ENCODE measurements at regions not wholly inside any gene's neighbourhood (a gene's known extent, or its start where the extent isn't known, plus 50 kb on each side); places are given as distances from the start of the nearest gene placed in this dataset.

DNA sequence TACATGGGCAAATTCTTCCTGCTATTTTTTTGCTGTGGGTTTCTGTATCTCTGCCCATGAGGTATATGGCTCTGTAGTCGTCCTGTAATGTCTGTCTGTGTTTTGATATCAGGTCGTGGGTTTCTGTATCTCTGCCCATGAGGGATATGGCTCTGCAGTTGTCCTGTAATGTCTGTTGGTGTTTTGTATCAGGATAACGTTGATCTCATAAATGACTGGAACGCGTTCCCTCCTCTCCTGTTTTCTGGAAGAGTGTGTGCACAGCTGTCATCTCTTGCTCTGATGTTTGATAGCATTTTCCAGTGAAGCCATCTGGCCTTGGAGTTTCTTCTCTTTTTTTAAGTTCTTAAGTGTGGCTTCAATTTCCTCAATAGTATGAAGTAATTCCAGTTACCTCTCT is 57.2 kb downstream of the SOX1 start:
- peak; percentile 45 for ATAC-seq
- intact Hi-C loops (cut with DNase I, micrococcal nuclease) = no loop called here
- no peak for DNase-seq

DNA sequence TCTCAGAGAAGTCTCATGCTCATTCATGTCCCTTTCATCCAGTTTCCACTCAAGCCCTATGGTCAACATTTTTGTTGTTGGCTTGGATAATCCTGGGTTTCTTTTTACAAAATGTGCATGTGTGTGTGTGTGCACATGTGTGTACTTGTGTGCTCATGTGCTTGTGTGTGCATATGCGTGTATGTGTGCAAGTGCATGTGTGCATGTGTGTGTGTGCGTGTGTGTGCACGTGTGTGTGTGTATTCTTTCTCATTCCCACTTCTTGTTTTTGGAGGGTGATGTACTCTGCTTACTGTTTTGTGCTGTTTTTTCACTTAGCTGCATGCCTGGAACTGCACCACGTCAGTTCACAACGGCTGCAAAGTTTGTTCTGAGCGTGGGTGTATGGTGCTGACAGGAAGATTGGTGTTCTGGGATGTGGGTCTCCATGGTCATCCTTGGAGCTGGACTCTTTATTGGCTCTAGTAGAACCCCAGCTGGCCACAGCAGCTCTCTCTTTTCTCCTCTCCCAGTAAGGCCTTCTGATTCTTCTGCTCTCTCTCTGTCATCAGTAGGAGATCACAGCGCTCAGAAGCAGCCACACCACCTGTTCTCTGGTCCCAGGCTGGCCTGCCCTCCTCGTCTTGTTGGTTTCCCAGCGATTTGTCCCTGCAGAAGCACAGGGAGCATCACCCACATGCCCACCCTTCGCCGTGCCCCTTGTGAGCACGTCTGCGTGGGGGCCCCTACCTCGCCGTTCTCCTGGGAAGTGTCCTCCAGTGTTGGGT is 60.8 kb downstream of the SOX1 start:
- DNase-seq (no peak), ATAC-seq (no peak)
- intact Hi-C loops (cut with DNase I, micrococcal nuclease) = no loop called here

DNA sequence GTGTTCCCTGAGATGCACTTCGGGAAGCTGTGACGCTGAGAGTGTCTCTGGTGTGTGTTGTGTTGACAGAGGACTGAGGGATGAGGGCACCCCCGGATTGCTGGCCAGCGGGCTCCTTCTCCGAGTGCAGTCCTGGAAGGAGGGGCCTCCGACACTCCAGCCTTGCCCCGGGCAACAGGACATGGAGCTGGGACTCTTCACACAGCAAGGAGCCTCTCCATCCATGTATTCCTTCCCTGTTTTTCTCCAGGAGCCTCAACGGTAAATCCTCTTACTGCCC is 61.3 kb downstream of the SOX1 start:
- DNase-seq = no peak
- ATAC-seq = no peak
- intact Hi-C loops (cut with DNase I, micrococcal nuclease) = no loop called here

DNA sequence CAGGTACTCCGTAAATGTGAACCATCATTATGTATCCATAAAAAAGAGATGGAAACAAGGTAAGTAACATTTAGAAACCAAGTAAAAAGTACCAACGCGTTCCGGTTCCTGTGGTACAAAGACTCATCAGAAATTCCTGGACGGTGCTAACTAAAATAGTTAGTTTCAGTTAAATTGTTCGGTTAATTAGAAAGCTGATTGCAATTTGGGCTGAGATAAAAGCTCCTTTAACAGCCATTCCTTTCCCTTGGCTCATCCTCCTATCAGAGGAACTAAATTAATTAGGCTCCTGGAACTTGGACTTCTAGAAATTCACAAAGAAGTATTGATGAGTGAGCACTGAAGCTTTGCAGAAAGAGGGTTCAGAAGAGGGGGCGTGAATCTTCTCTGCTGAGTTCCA is 63.5 kb downstream of the SOX1 start:
- no peak for ATAC-seq
- intact Hi-C loops (cut with DNase I, micrococcal nuclease) = no loop called here

DNA sequence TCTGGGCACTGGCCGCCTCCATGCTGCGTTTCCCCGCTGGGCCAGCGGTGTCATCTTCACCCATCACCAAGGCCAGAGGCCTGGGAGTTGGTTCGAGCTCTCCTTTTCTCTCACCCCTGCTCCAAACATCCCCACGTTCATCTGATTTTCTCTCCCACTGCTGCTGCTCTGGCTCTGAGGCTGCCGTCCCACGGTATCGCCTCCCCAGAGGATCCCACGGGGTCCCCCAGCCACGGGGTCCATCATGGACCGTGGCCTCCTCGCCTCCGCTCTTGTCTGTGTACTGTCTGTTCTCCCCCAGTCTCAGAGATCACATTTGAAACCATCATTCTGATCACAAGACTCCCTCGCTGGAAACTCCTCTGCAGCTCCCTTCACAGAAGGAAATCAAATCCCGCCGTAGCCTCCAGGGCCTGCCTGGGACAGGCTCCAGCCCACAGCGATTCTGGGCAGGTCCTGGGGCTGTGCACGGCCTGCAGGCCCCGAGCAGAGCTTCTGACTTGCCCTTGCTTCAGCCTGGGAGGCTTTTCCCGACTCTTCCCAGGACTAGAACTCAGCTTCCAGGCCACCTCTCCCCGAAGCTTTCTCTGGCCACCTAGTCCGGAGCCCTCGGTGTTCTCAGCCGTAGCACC is 64.2 kb downstream of the SOX1 start:
- DNase-seq (no peak), ATAC-seq (no peak)
- intact Hi-C loops (cut with DNase I, micrococcal nuclease) = no loop called here

More for the DNA sequence above, 63.5 kb downstream of the SOX1 start:
- no peak for DNase-seq

DNA sequence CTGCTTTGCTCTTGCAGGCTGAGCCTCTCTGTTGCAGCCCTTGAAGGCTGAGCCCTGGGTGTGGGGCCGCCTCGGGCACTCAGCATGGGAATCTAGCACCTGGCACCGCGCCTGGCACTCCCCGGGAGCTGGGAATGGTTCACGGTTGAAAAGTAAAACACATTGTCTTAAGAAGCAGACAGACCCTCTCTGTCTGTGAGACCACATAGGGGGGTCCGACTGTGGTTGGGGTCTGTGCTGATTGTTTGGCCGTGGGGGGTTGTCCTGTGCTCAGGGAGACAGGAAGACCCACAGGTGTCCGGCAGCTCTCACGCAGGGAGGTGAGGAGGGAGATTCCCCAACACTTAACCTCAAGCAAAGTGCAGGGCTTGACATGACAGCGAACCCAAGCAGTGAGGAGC is 64.8 kb downstream of the SOX1 start:
- peak in 1 of 2 donors; percentile 78 for DNase-seq
- peak; percentile 74 for ATAC-seq
- intact Hi-C loops (cut with DNase I, micrococcal nuclease) = no loop called here

DNA sequence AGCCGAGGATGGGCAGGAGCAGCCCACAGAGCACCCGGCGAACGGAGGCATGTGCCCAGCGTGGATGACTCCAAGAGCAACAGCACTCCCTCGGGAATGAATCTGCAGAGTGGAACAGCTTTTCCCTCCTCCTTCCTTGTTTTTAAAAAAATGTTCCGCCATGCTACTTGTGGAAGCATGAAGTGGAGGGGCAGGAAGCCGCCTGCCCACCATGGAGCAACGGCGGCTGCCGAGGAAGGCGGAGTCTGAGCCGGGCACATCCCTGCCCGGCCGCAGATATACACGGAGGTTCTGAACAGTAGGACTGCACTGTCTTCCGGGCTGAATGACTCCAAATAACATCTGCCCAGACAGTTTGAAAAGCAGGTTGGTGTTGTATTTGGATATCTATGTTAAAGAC is 65.2 kb downstream of the SOX1 start:
- DNase-seq = no peak
- no peak for ATAC-seq
- intact Hi-C loops (cut with DNase I, micrococcal nuclease) = no loop called here

DNA sequence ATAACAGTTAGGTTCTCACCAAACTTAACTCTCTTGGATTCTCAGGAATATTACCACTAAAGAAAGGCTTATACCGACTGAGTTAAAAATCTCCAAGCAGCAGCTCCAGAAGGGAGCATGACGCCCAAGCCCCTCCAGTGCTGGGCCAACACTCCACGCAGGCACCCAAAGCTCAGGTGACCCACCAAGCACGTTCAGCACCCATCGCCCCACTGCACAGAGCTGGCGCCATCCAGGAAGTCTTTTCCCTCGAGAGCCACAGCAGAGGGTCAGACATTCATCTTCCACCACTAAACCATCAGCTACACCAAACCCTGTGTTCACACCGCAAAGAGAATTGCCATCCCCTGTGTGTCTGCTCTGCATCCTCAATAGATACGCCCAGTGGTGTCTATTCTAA is 65.7 kb downstream of the SOX1 start:
- intact Hi-C loops (cut with DNase I, micrococcal nuclease) = no loop called here
- DNase-seq (no peak), ATAC-seq (no peak)

DNA sequence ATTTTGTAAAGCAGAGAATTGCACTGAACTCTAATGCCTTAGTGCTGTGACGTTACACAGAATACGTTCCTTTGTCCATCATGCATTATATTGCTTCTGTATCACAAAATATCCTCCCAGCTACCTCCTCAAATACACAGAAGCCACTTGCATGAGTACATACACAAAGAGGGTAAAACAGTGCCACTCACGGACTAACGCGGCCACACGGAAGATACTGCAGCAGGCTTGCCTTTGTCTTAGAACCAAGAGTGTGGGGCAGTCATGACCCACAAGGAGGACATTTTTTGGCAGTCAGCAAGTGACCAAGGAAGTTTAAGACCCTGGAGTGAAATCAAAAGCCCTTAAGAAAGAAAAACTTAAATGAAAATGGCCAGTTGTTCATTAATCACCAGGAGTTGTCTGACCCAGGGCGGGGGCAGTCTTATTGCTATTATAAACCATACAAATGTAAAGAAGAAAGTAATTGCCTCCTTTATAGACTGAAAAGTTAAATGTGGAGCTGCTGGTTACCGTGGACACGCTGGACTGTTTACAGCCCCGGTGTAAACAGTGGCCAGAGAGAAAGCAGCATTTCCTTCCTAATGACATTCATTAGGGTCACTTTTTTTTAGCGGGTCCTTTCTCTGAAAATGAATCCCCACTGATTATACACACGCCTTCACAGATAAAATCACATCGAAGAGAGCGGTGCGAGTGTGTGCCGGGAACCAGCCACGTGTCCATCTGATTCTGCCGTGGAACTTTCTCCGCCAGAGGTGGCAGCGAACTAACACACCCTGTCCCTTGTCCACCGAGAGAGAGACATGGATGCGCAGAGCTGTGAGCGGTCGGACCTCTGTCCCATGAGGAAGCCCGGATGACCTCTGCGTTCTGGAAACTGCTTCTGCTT is 66.8 kb downstream of the SOX1 start:
- ATAC-seq (peak; percentile 74), DNase-seq (peak in 1 of 2 donors; percentile 30)
- intact Hi-C loops (cut with DNase I, micrococcal nuclease) = no loop called here

DNA sequence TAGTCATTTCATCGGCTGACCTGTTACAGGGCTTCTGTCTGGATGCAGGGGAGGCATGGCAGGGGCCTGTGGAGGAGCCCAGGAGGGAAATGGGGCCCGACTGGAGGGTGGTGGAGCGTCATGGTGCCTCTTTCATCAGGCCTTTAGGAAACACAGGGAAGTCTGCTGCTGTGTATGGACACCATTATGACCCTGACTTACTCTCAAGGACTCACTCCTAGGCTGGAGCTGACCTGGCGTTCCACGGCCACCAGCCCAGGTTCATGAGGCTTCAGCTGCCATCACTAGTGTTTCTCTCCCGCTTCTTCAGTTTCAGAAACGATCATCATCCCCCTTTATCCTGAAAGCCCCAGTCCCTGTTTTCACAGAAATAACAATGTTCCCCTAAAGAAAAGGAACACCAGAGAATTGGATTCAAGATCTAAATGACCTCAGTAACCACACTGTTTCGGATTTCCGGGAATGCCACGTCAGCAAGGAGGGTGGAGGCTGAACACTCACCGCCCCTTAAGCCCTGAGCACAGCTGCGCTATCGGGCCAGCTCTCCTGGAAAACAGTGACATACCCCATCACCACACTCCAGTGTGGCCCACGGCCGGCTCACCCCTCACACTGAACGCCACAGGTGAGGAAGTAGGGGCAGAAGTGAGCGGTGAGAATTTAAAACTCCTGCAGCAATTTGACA is 67.6 kb downstream of the SOX1 start:
- ATAC-seq (no peak), DNase-seq (no peak)
- intact Hi-C loops (cut with DNase I, micrococcal nuclease) = no loop called here

DNA sequence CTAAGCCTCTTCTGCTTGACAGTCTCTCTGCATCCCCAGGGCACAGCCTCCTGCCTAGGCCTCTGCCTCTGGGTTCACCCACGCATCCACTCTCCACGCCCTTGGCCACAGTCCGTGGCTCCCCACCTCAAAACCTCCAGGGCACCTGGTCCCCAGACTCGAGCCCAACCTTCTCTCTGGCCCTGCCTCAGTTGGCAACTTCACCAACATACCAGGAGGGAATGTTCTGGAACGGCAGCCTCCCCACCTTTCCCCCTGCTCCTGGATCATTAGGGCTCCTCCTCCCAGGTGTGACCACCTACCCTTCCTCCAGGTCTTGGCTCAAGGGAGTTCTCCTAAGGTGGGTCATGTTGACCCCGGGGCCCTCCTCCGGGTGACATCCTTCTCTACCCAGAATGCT is 69.1 kb downstream of the SOX1 start:
- DNase-seq (no peak), ATAC-seq (no peak)
- intact Hi-C loops (cut with DNase I, micrococcal nuclease) = no loop called here

DNA sequence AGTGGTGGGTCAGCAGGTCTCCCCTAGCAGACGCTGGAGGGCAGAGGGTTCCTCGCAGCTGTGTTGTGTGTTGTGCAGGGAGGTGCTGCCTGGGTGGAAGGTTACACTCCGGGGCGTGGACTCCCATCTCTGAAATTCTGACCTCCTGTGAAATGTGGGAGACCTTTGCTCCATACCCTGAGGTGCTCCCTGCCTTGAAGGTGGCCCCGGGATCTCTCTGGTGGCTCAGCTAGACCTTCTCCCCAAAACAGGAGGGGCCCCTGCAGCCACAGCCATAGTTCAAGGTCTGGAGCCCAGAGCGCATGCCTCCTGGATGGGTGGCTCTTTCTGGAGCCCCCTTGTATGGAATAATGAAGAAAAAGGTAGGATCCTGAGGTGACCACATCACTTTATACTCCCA is 70.2 kb downstream of the SOX1 start:
- DNase-seq (no peak), ATAC-seq (no peak)
- intact Hi-C loops (cut with DNase I, micrococcal nuclease) = no loop called here

DNA sequence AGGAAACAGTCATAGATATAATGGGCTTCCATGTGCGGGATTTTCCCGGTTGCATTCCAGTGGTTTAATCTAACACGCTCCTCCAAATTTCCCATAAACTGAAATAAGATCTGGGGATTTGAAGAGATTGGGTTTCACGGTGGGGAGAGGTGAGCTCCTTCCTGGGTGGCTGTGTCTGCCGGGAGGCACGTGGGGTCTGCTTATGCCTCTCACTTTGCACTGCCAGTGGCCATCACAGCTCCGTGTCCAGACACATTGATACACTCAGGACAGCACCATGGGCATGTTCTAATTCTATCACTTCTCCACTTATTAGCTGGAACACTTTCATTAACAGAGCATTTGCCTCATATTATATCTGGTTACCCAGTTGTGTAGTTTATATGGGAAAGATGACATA is 73.4 kb downstream of the SOX1 start:
- ATAC-seq (no peak), DNase-seq (no peak)
- intact Hi-C loops (cut with DNase I, micrococcal nuclease) = no loop called here

DNA sequence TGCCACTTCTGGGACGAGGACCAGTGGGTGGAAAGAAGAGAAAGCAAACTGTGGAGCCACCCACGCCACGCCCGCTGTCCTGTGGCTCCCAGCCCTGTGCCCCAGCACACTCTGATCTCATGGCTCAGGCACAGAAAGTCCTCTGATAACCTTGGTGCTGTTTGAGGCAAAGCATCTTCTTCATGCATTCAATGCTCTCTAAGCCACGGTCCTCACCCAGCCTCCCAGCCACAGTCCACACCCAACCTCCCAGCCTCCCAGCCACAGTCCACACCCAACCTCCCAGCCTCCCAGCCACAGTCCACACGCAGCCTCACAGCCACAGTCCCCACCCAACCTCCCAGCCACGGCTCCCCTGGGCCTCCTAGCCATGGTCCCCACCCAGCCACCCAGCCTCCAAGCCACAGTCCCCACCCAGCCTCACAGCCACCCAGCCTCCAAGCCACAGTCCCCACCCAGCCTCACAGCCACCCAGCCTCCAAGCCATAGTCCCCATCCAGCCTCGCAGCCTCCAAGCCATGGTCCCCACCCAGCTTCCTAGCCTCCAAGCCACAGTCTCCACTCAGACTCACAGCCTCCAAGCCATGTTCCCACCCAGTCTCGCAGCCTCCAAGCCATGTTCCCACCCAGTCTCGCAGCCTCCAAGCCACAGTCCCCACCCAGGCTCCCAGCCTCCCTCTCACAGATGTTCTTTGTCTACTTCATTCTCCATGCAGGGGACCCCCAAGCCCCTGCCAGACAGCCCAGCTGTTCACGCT is 74.9 kb downstream of the SOX1 start:
- DNase-seq (peak in 1 of 2 donors; percentile 18), ATAC-seq (peak; percentile 72)
- intact Hi-C loops (cut with DNase I, micrococcal nuclease) = no loop called here

DNA sequence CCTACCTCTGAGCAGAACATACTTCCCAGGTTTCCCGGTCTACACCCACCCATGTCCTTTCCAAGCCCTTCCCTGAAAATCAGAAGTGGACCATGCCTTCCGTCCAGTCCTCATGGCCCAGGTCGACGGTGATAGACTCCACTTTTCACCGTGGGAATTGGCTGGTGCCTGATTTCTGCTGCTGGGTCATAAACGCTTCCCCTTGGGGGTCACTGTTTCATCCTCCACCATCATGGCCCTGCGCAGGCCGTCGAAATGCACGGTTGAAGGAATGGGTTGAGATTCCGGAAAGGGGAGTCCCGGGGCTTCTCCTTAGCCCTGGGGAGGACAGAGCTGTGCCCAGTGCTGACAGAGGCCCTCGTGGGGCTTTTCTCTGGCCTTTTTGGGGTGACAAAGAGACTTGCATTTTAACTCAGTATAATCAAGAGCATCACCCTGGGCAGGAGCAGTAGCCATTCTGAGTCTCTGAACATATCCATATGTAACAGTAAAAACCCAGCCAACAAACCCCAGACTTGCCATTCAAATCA is 75.5 kb downstream of the SOX1 start:
- intact Hi-C loops (cut with DNase I, micrococcal nuclease) = no loop called here
- no peak for ATAC-seq
- no peak for DNase-seq

DNA sequence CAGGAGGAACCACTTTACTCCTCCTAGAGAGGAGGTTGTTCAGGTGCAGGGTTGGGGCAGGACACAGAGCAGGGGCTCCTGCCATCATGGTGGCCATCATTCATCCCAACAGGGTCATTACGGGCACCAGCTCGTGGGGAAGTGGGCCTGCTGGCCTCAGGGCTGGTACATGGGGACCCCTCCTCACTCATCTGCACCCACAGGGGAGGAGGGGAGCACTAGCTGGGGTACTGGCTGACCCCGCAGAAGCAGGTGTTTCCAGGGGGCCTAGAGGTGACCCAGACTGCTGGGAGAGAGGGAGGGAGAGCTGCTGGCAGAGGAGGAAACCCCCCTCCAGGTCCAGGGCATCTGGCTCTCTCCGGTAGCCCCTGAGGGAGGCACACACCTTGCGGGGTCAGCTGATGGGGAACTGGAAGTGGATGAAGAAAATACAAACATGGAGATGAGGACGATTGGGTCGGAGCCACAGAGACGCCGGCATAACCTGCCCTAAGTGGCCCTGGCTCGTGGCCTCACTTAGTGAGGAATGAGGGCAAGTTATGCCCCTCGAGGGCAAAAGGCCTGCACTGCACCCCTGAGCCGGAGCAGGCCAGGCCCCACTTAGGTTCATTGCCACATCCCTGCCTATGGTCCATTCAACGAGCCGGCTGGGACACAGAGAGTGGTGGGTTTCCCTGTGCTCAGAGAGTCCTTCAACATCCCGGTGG is 76.2 kb downstream of the SOX1 start:
- ATAC-seq (no peak), DNase-seq (no peak)
- intact Hi-C loops (cut with DNase I, micrococcal nuclease) = no loop called here

DNA sequence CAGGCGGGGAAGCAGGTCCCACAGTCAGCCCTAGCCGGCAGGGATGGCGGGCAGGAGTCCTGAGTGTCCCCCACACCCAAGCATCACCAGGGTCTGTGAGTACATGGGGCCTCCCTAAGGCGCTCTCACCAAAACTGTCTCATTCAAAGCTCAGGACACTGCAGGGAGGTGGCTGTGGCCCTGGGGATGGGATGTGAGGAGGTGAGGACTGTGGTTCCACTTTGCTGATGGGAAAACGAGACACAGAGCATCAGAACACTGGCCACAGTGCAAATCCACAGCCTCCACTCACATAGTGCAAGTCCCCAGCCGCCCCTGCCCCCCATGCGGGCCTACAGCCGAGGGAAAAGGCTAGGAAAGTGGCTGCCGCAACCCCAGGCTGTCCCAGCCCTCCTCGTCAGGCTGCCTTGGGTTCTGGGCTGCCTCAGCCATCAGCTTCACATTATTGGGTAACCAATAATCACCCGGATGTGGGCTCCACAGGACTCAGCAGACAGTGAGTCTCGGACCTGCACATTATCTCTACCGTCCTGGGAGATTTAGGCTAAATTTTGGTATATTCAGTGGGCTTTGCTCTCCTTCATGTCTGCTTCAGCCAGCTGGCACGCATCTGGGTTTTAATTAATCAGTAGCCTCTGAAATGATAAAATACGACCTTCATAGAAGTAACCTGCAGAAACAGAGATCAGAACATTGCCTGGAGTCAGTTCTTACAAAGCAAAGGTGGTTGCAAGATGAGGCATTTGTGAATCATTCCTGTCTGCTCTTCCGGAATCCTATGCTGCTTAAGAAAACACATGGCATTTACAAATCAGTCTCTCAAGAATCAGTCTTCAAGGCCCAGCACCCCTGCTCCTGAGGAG is 77.0 kb downstream of the SOX1 start:
- no peak for ATAC-seq
- intact Hi-C loops (cut with DNase I, micrococcal nuclease) = no loop called here
- no peak for DNase-seq

All from left colon (tissue), 2 donors.